Activated naive CD4-positive, alpha-beta T cell treated with anti-CD3 and anti-CD28 coated beads, Interleukin-2, amount 50 U/mL, for 24 hours (primary cell): ENCODE measurements at regions not wholly inside any gene's neighbourhood (a gene's known extent, or its start where the extent isn't known, plus 50 kb on each side); places are given as distances from the start of the nearest gene placed in this dataset.

Experiments
- H3K27ac Mint-ChIP-seq: one replicate; pipeline ENCODE4 v1.8.0; 2021; ENCODE audit warnings: mild to moderate bottlenecking, mixed read lengths
- H3K27me3 Mint-ChIP-seq: one replicate; pipeline ENCODE4 v1.8.0; 2021; ENCODE audit warnings: mixed read lengths
- H3K36me3 Mint-ChIP-seq: one replicate; pipeline ENCODE4 v1.8.0; 2021; ENCODE audit warnings: mixed read lengths
- H3K4me1 Mint-ChIP-seq: one replicate; pipeline ENCODE4 v1.8.0; 2021; ENCODE audit warnings: mixed read lengths
- H3K4me3 Mint-ChIP-seq: one replicate; pipeline ENCODE4 v1.8.0; 2021; ENCODE audit warnings: mild to moderate bottlenecking, mixed read lengths
- H3K9me3 Mint-ChIP-seq: one replicate; pipeline ENCODE4 v1.8.0; 2021; ENCODE audit warnings: mixed read lengths

DNA sequence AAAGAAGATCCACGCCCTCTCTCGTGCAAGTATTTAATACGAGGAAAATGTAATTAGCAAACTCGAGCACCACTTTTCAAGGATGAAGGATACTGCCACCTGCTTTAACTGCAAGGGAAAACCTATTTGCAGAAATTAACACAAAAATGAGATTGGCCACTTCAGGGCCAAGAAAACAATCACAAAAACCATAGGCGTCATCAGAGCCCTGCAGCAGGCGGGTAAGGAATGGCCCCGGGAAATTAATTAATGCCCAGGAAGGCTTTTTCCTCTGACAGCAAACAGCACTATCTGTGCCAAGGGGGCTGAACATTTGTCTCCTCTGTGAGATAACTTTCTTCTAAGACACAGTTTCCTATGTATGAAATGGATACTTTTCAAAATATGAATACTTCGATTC, 255.7 kb downstream of the CTTN start:
- H3K36me3 Mint-ChIP-seq: no peaks in the 10 kb centered on the region
- no peak overlapping the region for H3K27ac Mint-ChIP-seq
- H3K4me1 Mint-ChIP-seq: no peaks in the 10 kb centered on the region
- H3K27me3 Mint-ChIP-seq: peaks cover 8% of the 10 kb centered on the region
- H3K4me3 Mint-ChIP-seq: no peak overlapping the region
- no peaks in the 10 kb centered on the region for H3K9me3 Mint-ChIP-seq

DNA sequence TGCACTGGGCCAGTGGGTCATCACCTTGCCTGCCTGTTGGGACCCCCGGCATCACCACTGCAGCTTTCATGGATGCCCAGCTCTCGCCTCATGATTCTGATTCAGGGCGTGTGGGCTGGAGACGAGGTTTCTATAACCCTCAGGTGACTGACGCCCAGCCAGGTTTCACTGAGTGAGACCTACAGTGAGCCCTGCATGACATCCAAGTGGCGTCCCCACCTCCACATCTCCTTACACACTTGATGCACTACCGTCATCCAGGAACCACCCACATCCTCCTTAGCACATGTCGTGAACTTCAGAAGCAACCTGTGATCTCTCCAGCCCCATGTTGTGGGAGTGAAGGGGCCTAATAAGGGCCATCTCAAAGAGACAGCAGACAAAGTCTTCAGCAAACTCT, 257.5 kb downstream of the CTTN start:
- H3K4me1 Mint-ChIP-seq: no peaks in the 10 kb centered on the region
- no peaks in the 10 kb centered on the region for H3K9me3 Mint-ChIP-seq
- H3K36me3 Mint-ChIP-seq: no peaks in the 10 kb centered on the region
- H3K27ac Mint-ChIP-seq: no peak overlapping the region
- peaks cover 11% of the 10 kb centered on the region for H3K27me3 Mint-ChIP-seq
- H3K4me3 Mint-ChIP-seq: no peak overlapping the region

DNA sequence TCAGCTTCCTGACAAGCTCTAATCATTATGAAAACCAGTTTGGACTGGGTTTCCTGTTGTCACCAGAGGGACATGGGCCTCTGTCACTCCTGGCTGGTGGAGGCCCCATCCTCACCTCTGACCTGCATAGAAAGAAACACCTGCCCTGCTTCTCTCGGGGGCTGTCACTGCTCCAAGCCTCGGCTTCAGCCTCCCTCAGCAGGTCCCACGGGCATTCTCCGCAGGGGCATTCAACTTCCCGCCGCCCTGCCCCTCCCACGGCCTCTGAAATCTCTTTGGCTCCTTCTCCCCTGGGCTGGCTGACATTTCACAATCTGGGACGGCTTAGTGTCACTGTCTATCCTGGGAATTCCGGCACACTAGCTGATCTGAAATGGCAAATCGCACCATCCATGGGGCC, 257.9 kb downstream of the CTTN start:
- H3K9me3 Mint-ChIP-seq: no peaks in the 10 kb centered on the region
- H3K4me3 Mint-ChIP-seq: no peak overlapping the region
- H3K27me3 Mint-ChIP-seq: peaks cover 15% of the 10 kb centered on the region
- H3K4me1 Mint-ChIP-seq: no peaks in the 10 kb centered on the region
- no peaks in the 10 kb centered on the region for H3K36me3 Mint-ChIP-seq
- H3K27ac Mint-ChIP-seq: no peak overlapping the region

DNA sequence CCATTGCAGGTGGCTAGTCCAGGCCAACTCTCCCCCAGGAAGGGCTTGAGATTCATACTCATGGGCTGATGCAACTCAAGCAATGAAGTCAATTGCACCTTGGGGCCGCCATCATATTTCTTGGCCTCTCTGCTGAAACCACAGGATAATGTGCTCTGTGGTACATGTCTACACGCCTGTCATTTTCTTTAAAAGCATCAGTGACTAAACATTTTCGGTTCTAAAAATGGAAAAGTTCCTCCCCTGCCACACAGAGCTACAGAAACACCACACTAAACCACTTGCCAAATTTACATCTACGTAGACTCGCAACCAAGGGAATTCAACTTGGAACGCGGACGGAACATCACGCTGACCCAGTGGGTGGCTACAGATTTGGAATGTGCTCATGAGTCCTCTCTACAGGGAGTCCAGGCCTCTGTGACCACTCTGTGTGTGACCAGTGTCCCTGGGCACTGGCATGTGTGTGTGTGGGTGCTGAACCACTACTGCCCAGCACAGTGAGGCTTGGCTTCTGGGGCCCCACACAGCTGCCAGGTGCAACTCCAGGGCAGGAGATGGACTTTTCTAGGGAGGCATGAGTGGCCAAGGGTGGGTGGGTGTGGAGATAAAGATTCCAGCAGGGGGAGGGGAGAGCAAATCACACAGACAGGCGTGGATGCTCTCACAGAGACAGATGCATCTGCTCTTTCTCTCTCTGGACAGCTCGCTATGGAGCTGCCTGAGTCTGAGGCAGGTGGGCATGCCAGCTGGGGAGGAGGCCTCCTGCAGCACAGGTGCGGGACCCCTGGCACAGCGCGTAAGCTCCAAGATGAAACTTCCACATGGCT, 261.9 kb downstream of the CTTN start:
- Mint-ChIP-seq H3K27me3 (peaks cover 19% of the 10 kb centered on the region), H3K36me3 (no peaks in the 10 kb centered on the region), H3K27ac (no peak overlapping the region), H3K4me1 (peaks cover 4% of the 10 kb centered on the region), H3K4me3 (no peak overlapping the region), H3K9me3 (no peaks in the 10 kb centered on the region)

DNA sequence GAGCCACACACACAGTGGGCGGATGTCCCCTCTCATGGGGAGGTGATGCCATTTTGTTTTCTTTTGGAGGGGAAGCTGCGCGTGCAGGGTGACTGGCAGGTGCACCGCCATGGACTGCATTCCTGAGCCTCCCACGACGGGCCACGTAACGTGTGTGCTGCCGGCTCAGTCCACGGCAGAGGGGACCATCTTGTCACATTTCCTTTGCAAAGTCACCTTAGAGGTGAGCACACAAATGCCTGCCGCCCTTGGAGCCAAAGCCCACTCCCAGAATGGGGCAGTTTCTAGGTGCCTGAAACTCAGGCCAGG, 262.5 kb downstream of the CTTN start:
- Mint-ChIP-seq H3K9me3 (no peaks in the 10 kb centered on the region), H3K36me3 (no peaks in the 10 kb centered on the region), H3K4me1 (peaks cover 4% of the 10 kb centered on the region), H3K27ac (no peak overlapping the region), H3K27me3 (peaks cover 20% of the 10 kb centered on the region), H3K4me3 (no peak overlapping the region)

DNA sequence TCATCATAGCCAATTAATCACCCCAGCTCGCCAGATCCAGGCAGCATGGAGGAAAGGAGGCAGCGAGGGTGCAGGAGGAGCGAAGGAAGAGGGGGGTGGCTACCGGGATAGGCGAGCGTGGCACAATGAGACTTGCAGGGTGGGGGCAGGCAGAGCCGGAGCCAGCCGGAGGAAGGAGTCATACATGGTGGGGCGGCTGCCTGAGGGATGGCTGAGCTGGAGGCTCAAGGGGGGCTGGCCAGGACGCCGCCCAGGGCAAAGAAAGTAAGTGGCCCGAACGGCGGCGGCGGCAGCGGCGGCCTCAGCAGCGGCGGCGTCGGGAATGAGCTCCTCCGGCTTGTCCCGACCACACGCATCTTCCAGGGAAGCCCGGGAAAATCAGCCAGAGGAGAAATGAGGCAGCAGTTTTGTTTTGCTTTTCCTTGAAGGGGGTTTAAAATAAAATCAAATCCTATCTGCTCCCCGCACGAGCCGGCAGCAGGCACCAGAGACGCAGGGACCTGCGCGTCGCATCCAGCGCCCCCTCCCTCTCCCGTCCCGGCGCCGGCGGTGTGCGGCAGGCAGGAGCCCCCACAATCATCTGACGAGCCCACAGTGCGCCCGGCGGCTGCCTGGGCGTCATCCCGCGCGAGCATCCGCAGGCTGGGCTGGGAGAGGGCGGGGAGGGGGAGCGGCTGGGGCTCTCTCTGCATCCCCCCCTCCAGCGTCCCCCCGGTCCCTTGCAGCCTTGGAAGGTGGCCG, 263.6 kb downstream of the CTTN start:
- H3K4me1 Mint-ChIP-seq: peaks cover 4% of the 10 kb centered on the region
- H3K27me3 Mint-ChIP-seq: peaks cover 20% of the 10 kb centered on the region
- no peaks in the 10 kb centered on the region for H3K36me3 Mint-ChIP-seq
- no peak overlapping the region for H3K4me3 Mint-ChIP-seq
- no peak overlapping the region for H3K27ac Mint-ChIP-seq
- no peaks in the 10 kb centered on the region for H3K9me3 Mint-ChIP-seq

DNA sequence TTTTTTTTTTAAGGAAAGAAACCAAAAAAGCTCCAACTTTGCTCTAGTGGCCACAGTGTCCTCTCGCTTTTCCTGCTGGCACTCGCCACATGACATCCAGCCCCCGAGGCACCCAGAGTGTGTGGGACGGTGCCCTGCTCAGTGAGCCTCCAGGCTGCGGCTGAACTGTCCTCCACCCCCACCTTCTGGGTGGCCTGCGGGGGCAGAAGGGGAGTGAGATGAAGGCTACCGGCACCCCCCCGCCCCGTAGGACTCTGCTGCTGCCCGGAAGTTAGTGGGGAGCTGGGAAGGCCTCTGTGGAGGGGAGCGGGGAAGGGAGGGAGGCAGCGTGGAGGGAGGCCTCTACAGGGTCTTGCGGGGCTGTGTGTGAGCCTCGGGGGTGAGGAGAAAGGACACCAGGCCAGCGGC, 264.4 kb downstream of the CTTN start:
- Mint-ChIP-seq H3K27me3 (peaks cover 20% of the 10 kb centered on the region), H3K4me3 (no peak overlapping the region), H3K27ac (no peak overlapping the region), H3K36me3 (no peaks in the 10 kb centered on the region), H3K4me1 (peaks cover 4% of the 10 kb centered on the region), H3K9me3 (no peaks in the 10 kb centered on the region)

DNA sequence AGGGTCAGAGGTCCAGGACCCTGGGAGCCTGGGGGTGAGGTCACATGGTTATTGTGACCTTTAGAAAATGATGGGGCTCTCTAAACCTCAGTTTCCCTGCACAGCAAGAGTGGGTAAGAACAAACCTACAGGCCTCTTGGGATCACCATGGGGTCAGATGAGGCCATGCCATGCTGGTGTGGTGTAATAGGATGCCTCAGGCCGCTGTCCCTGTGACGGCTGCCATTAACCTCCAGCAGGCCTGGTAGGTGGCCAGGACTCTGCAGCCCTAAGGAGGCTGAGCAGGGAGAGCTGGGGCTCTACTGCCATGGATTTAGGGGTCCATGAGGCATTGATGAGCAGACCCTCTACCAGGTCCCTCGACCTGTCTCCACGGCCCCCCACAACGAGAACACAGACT, 265.5 kb downstream of the CTTN start:
- no peak overlapping the region for H3K27ac Mint-ChIP-seq
- H3K9me3 Mint-ChIP-seq: no peaks in the 10 kb centered on the region
- peaks cover 4% of the 10 kb centered on the region for H3K4me1 Mint-ChIP-seq
- no peak overlapping the region for H3K4me3 Mint-ChIP-seq
- peaks cover 20% of the 10 kb centered on the region for H3K27me3 Mint-ChIP-seq
- no peaks in the 10 kb centered on the region for H3K36me3 Mint-ChIP-seq

DNA sequence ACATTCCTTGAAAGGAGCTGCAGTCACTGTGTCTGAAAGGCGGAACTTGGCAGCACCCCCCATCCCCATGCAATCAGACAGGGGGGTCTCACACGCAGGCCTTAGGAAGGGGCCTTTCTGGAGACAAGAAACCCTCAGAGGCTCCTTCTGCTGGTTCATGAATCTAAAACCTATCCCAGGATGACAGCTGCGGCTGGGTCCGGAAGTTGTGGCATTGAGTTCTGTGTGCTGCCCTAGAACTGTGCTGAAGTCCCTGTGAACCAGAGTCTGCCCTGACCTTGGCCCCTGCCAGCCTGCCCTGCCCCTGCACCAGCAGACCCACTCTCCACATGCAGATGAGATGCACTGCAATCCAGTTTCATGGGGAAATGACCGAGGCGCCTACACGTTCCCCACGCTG, 268.0 kb downstream of the CTTN start:
- no peaks in the 10 kb centered on the region for H3K36me3 Mint-ChIP-seq
- H3K27me3 Mint-ChIP-seq: peaks cover 13% of the 10 kb centered on the region

DNA sequence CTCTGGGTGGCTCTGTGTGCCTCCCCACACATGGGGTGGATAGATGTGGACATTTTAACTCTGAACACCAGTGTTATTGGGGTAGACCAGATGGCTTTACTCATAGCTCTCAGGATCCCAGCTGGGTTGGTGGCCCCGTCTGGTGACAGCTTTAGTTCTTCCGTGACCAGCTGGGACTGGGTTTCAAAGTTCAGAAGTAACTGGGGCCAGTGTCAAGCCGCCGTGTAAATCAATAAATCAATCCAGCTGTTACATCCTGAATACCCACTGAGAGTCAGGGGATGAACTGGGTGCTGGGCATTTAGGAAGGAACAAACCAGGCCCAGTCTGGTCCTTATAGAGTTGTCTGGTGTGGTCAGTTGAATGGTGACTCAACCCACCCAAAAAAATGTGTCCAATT, 269.4 kb downstream of the CTTN start:
- Mint-ChIP-seq H3K9me3 (no peaks in the 10 kb centered on the region), H3K4me3 (no peak overlapping the region), H3K4me1 (no peaks in the 10 kb centered on the region), H3K27ac (no peak overlapping the region), H3K27me3 (peaks cover 11% of the 10 kb centered on the region), H3K36me3 (no peaks in the 10 kb centered on the region)

More for the DNA sequence above, 268.0 kb downstream of the CTTN start:
- H3K4me1 Mint-ChIP-seq: peaks cover 4% of the 10 kb centered on the region
- no peak overlapping the region for H3K27ac Mint-ChIP-seq
- H3K9me3 Mint-ChIP-seq: no peaks in the 10 kb centered on the region
- H3K4me3 Mint-ChIP-seq: no peak overlapping the region

DNA sequence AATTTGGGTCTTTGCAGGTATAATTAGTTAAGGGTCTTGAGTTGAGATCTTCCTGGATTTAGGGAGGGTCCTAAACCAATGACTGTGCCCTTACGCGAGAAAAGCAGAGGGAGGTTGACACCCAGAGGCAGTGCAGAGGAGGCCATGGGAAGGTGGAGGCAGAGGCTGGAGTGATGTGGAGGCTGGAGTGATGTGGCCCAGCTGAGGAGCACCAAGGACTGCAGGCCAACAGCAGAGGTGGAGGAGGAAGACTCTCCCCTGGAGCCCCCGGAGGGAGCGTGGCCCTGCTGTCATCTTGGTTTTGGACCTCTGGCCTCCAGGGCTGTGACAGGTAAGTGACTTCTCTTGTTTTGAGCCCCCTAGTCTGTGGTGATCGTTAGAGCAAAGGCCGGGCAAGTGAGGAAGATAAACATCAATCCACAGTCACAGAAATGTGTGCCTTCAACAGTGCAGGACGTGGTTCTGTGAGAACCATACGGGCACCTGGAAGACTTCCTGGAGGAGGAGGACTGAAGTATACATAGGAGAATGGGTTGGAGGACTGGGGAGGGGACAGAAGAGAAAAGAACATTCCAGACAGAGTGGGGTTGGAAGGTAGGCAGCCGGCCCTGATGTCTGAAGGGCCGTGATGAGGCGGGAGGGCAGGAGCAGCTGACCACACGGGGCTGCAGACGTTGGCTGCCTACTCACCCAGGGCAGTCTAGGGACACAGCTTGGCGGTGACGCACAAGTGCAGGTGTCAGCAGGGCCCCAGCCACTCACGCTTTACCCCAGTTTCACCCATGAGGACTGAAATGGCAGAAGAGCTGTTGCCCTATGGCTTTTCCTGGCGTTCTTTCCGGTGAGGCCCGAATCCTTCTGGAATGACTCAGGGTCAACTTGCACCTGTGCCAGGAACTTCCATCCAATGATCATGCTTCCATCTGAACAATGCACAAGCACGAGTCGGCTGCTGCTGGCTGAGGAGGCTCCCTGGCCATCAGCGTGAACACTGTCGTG, 270.2 kb downstream of the CTTN start:
- H3K9me3 Mint-ChIP-seq: no peaks in the 10 kb centered on the region
- H3K27ac Mint-ChIP-seq: no peak overlapping the region
- H3K27me3 Mint-ChIP-seq: peaks cover 11% of the 10 kb centered on the region
- H3K36me3 Mint-ChIP-seq: no peaks in the 10 kb centered on the region
- H3K4me1 Mint-ChIP-seq: no peaks in the 10 kb centered on the region
- H3K4me3 Mint-ChIP-seq: no peak overlapping the region

DNA sequence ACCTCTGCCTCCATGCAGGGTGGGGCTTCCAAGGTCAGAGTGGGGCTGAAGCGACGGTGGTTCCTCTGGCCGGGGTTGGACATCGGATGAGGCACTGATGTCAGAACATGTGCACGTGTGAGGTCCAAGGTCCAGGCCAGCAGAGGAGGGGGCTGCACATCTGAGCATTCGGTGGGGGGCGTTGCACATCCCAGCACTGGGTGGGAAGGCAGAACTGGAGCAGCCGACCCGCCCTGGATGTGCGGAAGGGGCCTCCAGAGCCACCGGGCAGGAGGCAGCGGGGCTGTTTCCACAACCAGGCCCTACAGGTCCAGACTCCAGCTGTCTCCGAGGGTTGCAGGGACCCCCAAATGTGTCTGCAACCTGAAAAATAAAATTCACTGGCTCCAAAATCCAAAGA, 271.0 kb downstream of the CTTN start:
- Mint-ChIP-seq H3K27ac (no peak overlapping the region), H3K9me3 (no peaks in the 10 kb centered on the region), H3K36me3 (no peaks in the 10 kb centered on the region), H3K27me3 (peaks cover 9% of the 10 kb centered on the region), H3K4me1 (no peaks in the 10 kb centered on the region), H3K4me3 (no peak overlapping the region)

DNA sequence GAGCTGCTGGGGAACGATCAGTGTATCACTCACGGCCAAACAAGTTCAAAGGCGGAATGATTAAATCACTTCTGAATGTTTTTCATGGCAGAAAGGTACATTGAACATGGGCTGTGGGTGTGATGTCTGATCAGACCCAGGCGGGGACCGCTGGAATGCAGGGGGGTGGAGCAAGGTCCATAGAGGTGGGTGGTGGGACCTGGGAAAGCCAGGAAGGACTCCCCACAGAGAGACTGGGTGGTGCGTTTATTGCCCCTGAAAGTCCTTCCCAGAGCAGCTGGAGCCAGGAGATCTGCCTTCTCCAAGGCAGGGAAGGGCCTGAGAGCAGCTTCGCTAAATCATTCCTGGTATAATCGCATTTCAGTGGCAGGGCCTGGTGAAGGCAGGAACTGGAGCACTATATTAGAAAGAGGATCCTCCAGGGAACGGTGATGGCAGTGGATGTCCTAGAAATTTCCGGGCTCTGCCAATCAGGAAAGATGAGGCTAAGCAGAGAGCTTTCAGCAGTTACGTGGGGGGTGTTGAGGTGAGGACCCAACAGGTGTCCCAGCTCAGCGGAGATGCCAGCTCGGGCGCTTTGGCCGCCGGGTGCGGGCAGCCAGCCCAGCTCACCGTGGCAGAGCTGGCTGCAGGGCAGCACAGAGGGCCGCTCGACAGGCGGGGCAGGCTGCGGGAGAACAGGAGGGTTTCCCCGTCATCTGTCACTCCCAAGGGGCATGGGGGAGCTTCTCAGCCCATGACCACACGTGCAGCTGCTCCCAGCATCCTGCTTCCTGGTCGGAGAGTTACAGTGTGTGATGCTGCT, 271.7 kb downstream of the CTTN start:
- Mint-ChIP-seq H3K4me1 (no peaks in the 10 kb centered on the region), H3K27me3 (peaks cover 9% of the 10 kb centered on the region), H3K27ac (no peak overlapping the region), H3K4me3 (no peak overlapping the region), H3K9me3 (no peaks in the 10 kb centered on the region), H3K36me3 (no peaks in the 10 kb centered on the region)

DNA sequence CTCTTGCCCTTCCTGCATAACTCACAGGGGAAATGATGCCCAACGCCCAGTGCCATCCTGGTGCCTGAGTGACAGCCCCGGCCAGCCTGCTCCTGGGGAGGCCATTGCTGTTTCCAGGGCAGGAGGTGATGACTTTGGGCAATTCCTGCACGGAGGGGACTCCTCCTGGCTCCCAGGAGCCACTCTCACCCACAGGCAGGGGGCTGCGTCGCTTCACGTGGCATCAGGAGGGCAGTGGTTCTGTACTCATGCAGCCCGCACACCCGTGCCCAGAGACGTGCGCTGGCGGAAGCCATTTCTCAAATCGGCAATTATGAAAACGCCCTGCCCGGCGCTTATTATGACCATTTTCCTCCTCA, 272.3 kb downstream of the CTTN start:
- peaks cover 6% of the 10 kb centered on the region for H3K27me3 Mint-ChIP-seq
- H3K4me1 Mint-ChIP-seq: no peaks in the 10 kb centered on the region

DNA sequence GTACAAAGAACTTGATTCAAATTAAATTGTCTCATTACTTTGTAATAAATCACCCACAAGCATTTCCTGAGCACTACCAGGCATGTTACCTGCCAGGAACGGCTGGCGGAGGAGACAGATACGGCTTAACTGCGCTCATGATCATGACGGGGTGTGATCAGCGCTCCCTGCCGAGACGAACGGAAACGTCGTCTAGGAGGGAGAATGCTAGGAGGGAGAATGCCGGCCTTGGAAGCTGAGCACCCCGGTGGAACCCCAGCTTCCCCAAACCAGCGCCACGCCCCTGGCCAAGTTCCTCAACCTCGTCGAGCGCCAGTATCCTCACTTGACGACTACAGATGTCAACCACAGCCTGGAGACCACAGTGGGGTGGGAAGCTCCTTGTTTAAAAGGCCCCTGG, 272.8 kb downstream of the CTTN start:
- Mint-ChIP-seq H3K27ac (no peak overlapping the region), H3K27me3 (peaks cover 6% of the 10 kb centered on the region), H3K4me3 (no peak overlapping the region), H3K36me3 (no peaks in the 10 kb centered on the region), H3K4me1 (no peaks in the 10 kb centered on the region), H3K9me3 (no peaks in the 10 kb centered on the region)

More for the DNA sequence above, 272.3 kb downstream of the CTTN start:
- no peak overlapping the region for H3K4me3 Mint-ChIP-seq
- no peaks in the 10 kb centered on the region for H3K36me3 Mint-ChIP-seq
- no peak overlapping the region for H3K27ac Mint-ChIP-seq
- H3K9me3 Mint-ChIP-seq: no peaks in the 10 kb centered on the region
